GM06990 (cell line): ENCODE measurements at regions not wholly inside any gene's neighbourhood (a gene's known extent, or its start where the extent isn't known, plus 50 kb on each side); places are given as distances from the start of the nearest gene placed in this dataset.
A peak's percentile ranks its signal among the peaks of the same experiment; 100 is the strongest.

Source experiments
- DNase-seq: peaks from one replicate; pipeline ENCODE4 v3.0.0-alpha.2; 2011; ENCODE audit not compliant: insufficient read length; ENCODE audit errors: extremely low read depth
- H3K27me3 ChIP-seq: replicated peaks from 2 replicates; pipeline ENCODE4 v1.6.0; 2011; ENCODE audit warnings: low read length; ENCODE audit not compliant: control insufficient read depth, insufficient read depth
- H3K36me3 ChIP-seq: 2 replicates; pipeline ENCODE4 v1.5.1; 2011; ENCODE audit warnings: low read length; ENCODE audit not compliant: control insufficient read depth, insufficient read depth
- H3K4me3 ChIP-seq: replicated peaks from 2 replicates; pipeline ENCODE4 v1.5.1; 2011; ENCODE audit warnings: low read depth, mild to moderate bottlenecking, control low read depth, low read length
- CTCF ChIP-seq: IDR thresholded peaks from 2 replicates; pipeline ENCODE4 v1.5.1; 2011; ENCODE audit warnings: low read length, control low read depth, mild to moderate bottlenecking, inconsistent platforms; ENCODE audit not compliant: insufficient read depth, poor library complexity, severe bottlenecking

- H3K36me3 ChIP-seq, result no peaks in the 10 kb centered on the region
- H3K27me3 ChIP-seq, result no peaks in the 10 kb centered on the region
- DNase-seq, result peak; percentile 37
- no peak for TF ChIP-seq CTCF
- H3K4me3 ChIP-seq, result peak overlapping the region; percentile 19
These were observed 64.3 kb upstream of the SIRPG start for GRCh38 chr20:1721687-1722512.

- Histone ChIP-seq H3K4me3 (no peak overlapping the region), H3K27me3 (no peaks in the 10 kb centered on the region), H3K36me3 (no peaks in the 10 kb centered on the region)
- no peak for DNase-seq
- TF ChIP-seq CTCF, result no peak
These were observed 63.4 kb upstream of the SIRPG start for GRCh38 chr20:1720845-1721475.

GRCh38 chr20:1720226-1720625, 62.6 kb upstream of the SIRPG start:
- TF ChIP-seq CTCF, result no peak
- no peak for DNase-seq
- H3K27me3 ChIP-seq, result no peaks in the 10 kb centered on the region
- no peak overlapping the region for H3K4me3 ChIP-seq
- no peaks in the 10 kb centered on the region for H3K36me3 ChIP-seq

GRCh38 chr20:1718604-1719384, 61.2 kb upstream of the SIRPG start:
- no peak for DNase-seq
- Histone ChIP-seq H3K36me3 (no peaks in the 10 kb centered on the region), H3K4me3 (no peak overlapping the region), H3K27me3 (no peaks in the 10 kb centered on the region)
- TF ChIP-seq CTCF, result no peak

- Histone ChIP-seq H3K36me3 (no peaks in the 10 kb centered on the region), H3K27me3 (peaks cover 3% of the 10 kb centered on the region; the same call in 1 of the 2 replicates), H3K4me3 (no peak overlapping the region)
- no peak for DNase-seq
- no peak for TF ChIP-seq CTCF
These were observed 55.4 kb upstream of the SIRPG start for GRCh38 chr20:1712634-1713624.
